CD14-positive monocyte (primary cell): ENCODE measurements at regions not wholly inside any gene's neighbourhood (a gene's known extent, or its start where the extent isn't known, plus 50 kb on each side); places are given as distances from the start of the nearest gene placed in this dataset.

Experiments
- DNase-seq, 3 donors: peaks; one replicate each; pipeline ENCODE4 v3.0.0-alpha.2; 2011 to 2022
- H2AFZ ChIP-seq: 2 replicates; pipeline ENCODE4 v1.6.0; 2012; ENCODE audit warnings: mild to moderate bottlenecking, low read depth, low read length, inconsistent platforms; ENCODE audit not compliant: insufficient read depth, poor library complexity, severe bottlenecking
- H3K27ac ChIP-seq, 2 donors: 1 replicate in 1 of 2; 2 replicates in 1 of 2; pipeline ENCODE4 v1.5.1; 2012 to 2013; ENCODE audit warnings: low read length in 2 of 2, control low read depth in 1 of 2, inconsistent platforms in 1 of 2, low read depth in 1 of 2, mild to moderate bottlenecking in 1 of 2
- H3K27me3 ChIP-seq, 2 donors: one replicate each; pipeline versions ENCODE4 v1.6.0 to v1.6.1; 2011 to 2013; ENCODE audit warnings: low read length in 2 of 2; ENCODE audit not compliant: control insufficient read depth in 2 of 2, insufficient read depth in 2 of 2
- H3K36me3 ChIP-seq, 2 donors: replicated peaks in 1 of 2; 1 replicate in 1 of 2; 2 replicates in 1 of 2; pipeline versions ENCODE4 v1.5.1 to v1.6.1; 2012 to 2013; ENCODE audit warnings: low read length in 2 of 2, control low read depth in 1 of 2, inconsistent platforms in 1 of 2, mild to moderate bottlenecking in 1 of 2; ENCODE audit not compliant: insufficient read depth in 2 of 2, control insufficient read depth in 1 of 2
- H3K4me1 ChIP-seq, 2 donors: 1 replicate in 1 of 2; 2 replicates in 1 of 2; pipeline versions ENCODE4 v1.5.1 to v1.6.1; 2012 to 2013; ENCODE audit warnings: low read length in 2 of 2, control low read depth in 1 of 2, inconsistent platforms in 1 of 2, mild to moderate bottlenecking in 1 of 2, moderate library complexity in 1 of 2; ENCODE audit not compliant: insufficient read depth in 2 of 2, control insufficient read depth in 1 of 2
- H3K4me2 ChIP-seq: replicated peaks from 2 replicates; pipeline ENCODE3; 2012; ENCODE audit warnings: low read length, moderate library complexity, mild to moderate bottlenecking; ENCODE audit not compliant: poor library complexity, severe bottlenecking; ENCODE audit errors: extremely low read depth
- H3K4me3 ChIP-seq, 3 experiments: fragments of 200-600 bp in 1 of 3; sonication (generic) in 1 of 3; replicated peaks in 1 of 3; 1 replicate in 2 of 3; 2 replicates in 1 of 3; pipeline ENCODE4 v1.5.1; 2011 to 2013; ENCODE audit warnings: low read length in 3 of 3, mild to moderate bottlenecking in 3 of 3, control low read depth in 2 of 3, low read depth in 2 of 3, inconsistent platforms in 1 of 3, moderate library complexity in 1 of 3
- H3K79me2 ChIP-seq: 2 replicates; pipeline ENCODE4 v1.6.0; 2012; ENCODE audit warnings: mild to moderate bottlenecking, control low read depth, inconsistent platforms, low read length, moderate library complexity; ENCODE audit not compliant: insufficient read depth
- H3K9ac ChIP-seq: 2 replicates; pipeline ENCODE4 v1.6.0; 2017; ENCODE audit warnings: low read length, mild to moderate bottlenecking; ENCODE audit not compliant: insufficient read depth, poor library complexity, severe bottlenecking
- H3K9me3 ChIP-seq, 2 donors: replicated peaks in 1 of 2; 1 replicate in 1 of 2; 2 replicates in 1 of 2; pipeline versions ENCODE4 v1.5.1 to v1.6.1; 2012 to 2013; ENCODE audit warnings: low read length in 2 of 2, control low read depth in 1 of 2; ENCODE audit not compliant: control insufficient read depth in 1 of 2, insufficient read depth in 1 of 2
- H4K20me1 ChIP-seq: 2 replicates; pipeline ENCODE4 v1.6.0; 2012; ENCODE audit warnings: mild to moderate bottlenecking, low read length, control low read depth, moderate library complexity; ENCODE audit not compliant: insufficient read depth
- H3K27ac Mint-ChIP-seq, 7 donors: one replicate each; pipeline ENCODE4 v1.8.0; 2020; ENCODE audit warnings: mild to moderate bottlenecking in 7 of 7, mixed read lengths in 7 of 7, moderate library complexity in 6 of 7, inconsistent platforms in 2 of 7
- H3K27me3 Mint-ChIP-seq, 3 donors: one replicate each; pipeline ENCODE4 v1.8.0; 2021 to 2022; ENCODE audit warnings: low read depth in 3 of 3, mild to moderate bottlenecking in 3 of 3, mixed read lengths in 3 of 3, moderate library complexity in 3 of 3, inconsistent platforms in 1 of 3
- H3K36me3 Mint-ChIP-seq, 2 donors: one replicate each; pipeline ENCODE4 v1.8.0; 2020; ENCODE audit warnings: mixed read lengths in 2 of 2, inconsistent platforms in 1 of 2, mild to moderate bottlenecking in 1 of 2
- H3K4me1 Mint-ChIP-seq: one replicate; pipeline ENCODE4 v1.8.0; 2020; ENCODE audit warnings: mild to moderate bottlenecking, mixed read lengths
- H3K4me3 Mint-ChIP-seq, 2 donors: one replicate each; pipeline ENCODE4 v1.8.0; 2020; ENCODE audit warnings: mild to moderate bottlenecking in 2 of 2, mixed read lengths in 2 of 2, moderate library complexity in 1 of 2
- H3K9me3 Mint-ChIP-seq, 7 donors: one replicate each; pipeline ENCODE4 v1.8.0; 2020 to 2022; ENCODE audit warnings: mixed read lengths in 7 of 7, mild to moderate bottlenecking in 6 of 7, moderate library complexity in 6 of 7, inconsistent platforms in 2 of 7
- CTCF ChIP-seq: fragments of 200-600 bp; IDR thresholded peaks from one replicate; pipeline ENCODE4 v1.8.0; 2022; ENCODE audit warnings: antibody characterized with exemption, mild to moderate bottlenecking
- WGBS: methylation state at CpG from one replicate; pipeline ENCODE4 v1.1.5; 2013; ENCODE audit warnings: missing lambda C conversion rate; ENCODE audit not compliant: insufficient coverage; 5-methylcytosine and 5-hydroxymethylcytosine counted together
- intact Hi-C, 2 donors: fragments of 100-400 bp; cut with micrococcal nuclease; formaldehyde crosslinking; loops; one replicate each; pipeline versions ENCODE4 v1.15.0 to v1.15.1; 2023

DNA sequence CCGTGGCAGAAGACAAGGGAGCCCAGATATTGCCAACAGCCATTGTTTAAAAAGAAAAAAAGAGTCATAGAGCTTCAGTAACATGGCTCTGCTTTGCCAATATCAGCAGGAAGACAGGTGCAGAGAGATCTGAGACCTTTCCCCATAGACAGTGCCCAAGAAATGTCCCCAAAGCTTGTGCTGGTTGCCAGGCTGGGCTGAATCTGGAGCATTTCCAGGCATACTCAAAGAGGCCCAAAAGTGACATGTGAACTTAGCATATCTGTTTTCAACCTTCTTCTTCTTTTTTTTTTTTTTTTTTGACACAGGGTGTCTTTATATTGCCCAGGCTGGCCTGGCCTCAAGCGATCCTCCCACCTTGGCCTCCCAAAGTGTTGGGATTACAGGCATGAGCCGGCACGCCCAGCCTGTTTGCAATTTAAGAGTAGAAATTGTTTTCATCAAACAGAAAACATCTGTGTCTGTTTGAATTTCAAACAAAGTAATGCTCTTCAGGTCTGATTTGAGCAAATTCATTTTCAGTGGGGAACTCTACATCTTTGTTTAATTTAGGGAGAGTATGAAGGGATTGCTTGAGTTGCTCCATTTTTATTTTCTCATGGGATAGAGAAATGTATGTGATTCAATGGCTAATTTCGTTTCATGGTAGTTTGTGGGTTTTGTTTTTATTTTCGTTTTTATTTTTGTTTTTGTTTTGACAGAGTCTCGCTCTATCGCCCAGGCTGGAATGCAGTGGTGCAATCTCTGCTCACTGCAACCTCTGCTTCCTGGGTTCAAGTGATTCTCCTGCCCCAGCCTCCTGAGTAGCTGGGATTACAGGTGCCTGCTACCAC is 56.6 kb upstream of the RBM47 start:
- no peaks in the 10 kb centered on the region for H3K36me3 Mint-ChIP-seq
- Histone ChIP-seq H3K27me3 (no peaks in the 10 kb centered on the region), H2AFZ (peak overlapping the region; percentile 11), H3K27ac (peak overlapping the region in 1 of 2 donors; percentile 6), H3K9me3 (no peaks in the 10 kb centered on the region), H4K20me1 (no peaks in the 10 kb centered on the region), H3K79me2 (no peaks in the 10 kb centered on the region), H3K4me1 (peaks cover 35 to 48% of the 10 kb centered on the region in 2 donors), H3K36me3 (no peaks in the 10 kb centered on the region), H3K4me2 (no peak overlapping the region), H3K4me3 (no peak overlapping the region), H3K9ac (no peak overlapping the region)
- DNase-seq: no peak
- H3K27ac Mint-ChIP-seq: peak overlapping the region; percentile 3 to 80 (median 43)
- peaks cover 0 to 3% (median 0%) of the 10 kb centered on the region in 3 donors for H3K27me3 Mint-ChIP-seq
- intact Hi-C loops: loop anchor here in 1 of 2 donors (5.0 kb wide), 1 partner anchor 36 kb away; no protein-coding TSS in a partner anchor
- WGBS: 90% methylated on average over 5 of the region's 8 CpGs
- TF ChIP-seq CTCF: no peak
- peaks cover 47% of the 10 kb centered on the region for H3K4me1 Mint-ChIP-seq
- no peak overlapping the region for H3K4me3 Mint-ChIP-seq
- no peaks in the 10 kb centered on the region for H3K9me3 Mint-ChIP-seq

DNA sequence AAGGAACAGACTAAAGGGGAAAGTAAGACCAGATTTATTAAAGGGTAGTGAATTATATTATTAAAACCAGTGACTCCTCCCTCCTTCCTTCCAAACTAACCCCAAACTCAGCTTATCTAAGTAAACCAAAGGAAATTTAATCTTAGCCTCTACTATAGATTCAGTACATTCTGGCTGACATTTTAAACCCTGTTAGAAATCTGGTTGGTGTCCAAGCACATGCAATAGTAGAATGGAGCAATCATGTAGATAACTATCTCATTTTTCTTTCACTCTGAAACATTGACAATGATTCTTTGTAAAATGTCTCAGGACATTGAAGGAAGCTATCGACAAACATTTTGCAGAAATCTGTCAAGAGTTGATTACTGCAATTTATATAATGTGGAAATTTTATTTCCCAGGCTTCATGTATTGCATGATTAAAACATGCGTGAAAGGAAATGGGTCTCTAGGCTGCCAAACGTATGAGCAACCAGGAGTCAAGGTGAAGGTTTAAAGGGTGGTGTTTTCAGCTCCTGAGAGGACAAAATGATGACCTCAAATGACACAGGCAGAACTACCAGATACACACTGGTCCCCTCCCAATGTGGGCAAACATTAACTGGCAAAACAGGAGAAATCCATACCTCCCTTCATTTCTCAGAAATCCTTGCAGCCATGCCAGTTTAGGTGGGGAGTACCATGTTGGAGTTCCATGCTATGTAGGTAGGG is 58.2 kb upstream of the RBM47 start:
- no peak overlapping the region for H2AFZ ChIP-seq

More for the DNA sequence above, 58.2 kb upstream of the RBM47 start:
- H3K79me2 ChIP-seq: no peaks in the 10 kb centered on the region
- DNase-seq: no peak
- Mint-ChIP-seq H3K9me3 (no peaks in the 10 kb centered on the region), H3K36me3 (no peaks in the 10 kb centered on the region), H3K4me3 (no peak overlapping the region), H3K27me3 (peaks cover 0 to 3% (median 0%) of the 10 kb centered on the region in 3 donors), H3K27ac (no peak overlapping the region), H3K4me1 (peaks cover 40% of the 10 kb centered on the region)
- no peaks in the 10 kb centered on the region for H4K20me1 ChIP-seq
- H3K9ac ChIP-seq: no peak overlapping the region
- H3K4me2 ChIP-seq: no peak overlapping the region
- H3K27me3 ChIP-seq: no peaks in the 10 kb centered on the region
- H3K4me1 ChIP-seq: peaks cover 27 to 41% of the 10 kb centered on the region in 2 donors
- intact Hi-C loops: loop anchor here in 1 of 2 donors (5.0 kb wide), 1 partner anchor 34 kb away; no protein-coding TSS in a partner anchor
- no peak overlapping the region for H3K4me3 ChIP-seq
- no peak for TF ChIP-seq CTCF
- WGBS: 100% methylated on average over 1 of the region's 3 CpGs
- no peaks in the 10 kb centered on the region for H3K36me3 ChIP-seq
- H3K9me3 ChIP-seq: no peaks in the 10 kb centered on the region
- no peak overlapping the region for H3K27ac ChIP-seq
